ENCODE measurements at regions not wholly inside any gene's neighbourhood (a gene's known extent, or its start where the extent isn't known, plus 50 kb on each side); places are given as distances from the start of the nearest gene placed in this dataset.

DNA sequence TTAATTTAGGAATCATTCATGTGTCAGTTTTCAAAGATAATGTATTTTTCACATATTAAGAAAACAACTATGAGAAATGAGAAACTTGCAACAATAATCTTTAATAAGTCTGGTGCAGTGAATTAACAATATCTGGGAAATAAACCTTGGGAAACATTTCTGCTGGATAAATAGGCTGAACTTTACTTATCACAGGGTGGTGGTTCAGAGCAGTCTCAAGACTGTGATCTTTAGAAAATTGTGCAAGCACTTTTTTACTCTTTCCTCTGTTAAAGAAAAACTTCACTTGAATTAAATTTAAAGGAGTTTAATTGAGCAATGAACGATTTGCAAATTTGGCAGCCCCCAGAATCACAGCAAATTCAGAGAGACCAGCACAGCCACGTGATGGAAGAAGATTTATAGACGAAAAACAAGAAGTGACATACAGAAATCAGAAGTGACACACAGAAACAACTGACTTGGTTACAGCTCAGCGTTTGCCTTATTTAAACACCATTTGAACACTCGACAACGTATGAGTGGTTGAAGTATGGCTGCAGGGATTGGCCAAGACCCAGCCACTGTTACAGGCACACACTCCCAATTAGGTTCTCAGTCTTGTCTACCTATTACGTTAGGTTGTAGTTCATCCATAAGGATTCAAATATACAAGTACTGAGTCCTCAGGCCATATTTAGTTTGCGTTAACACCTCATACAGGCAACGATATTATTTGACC lies 631.9 kb downstream of the SLCO4C1 start:
- no peak overlapping the region for H4K91ac ChIP-seq (replicated peaks; ENCODE audit: insufficient read length, low read length)
- no peak overlapping the region for H2BK5ac ChIP-seq (ENCODE audit: low read depth, low read length)
- no peaks in the 10 kb centered on the region for H3K36me3 ChIP-seq (ENCODE audit: control insufficient read depth in 2 of 4, insufficient read depth in 4 of 4, low read length in 3 of 4)
- no peak overlapping the region for H3K9ac ChIP-seq (replicated peaks in 1 of 4; ENCODE audit: extremely low read depth in 1 of 4, low read depth in 3 of 4, low read length in 3 of 4)
- WGBS, 2 experiments (ENCODE audit: extremely low coverage in 1 of 2, insufficient coverage in 1 of 2, insufficient read length in 1 of 2, insufficient replicate concordance in 2 of 2, low coverage in 1 of 2, low lambda C conversion rate in 2 of 2, missing lambda C conversion rate in 1 of 2): 94% methylated on average over 9 of the region's 9 CpGs; no CpG with 5 or more reads in 1 of the 2 experiments
- H3K4ac ChIP-seq (replicated peaks; ENCODE audit: insufficient read length, low read depth, low read length): no peak overlapping the region
- no peaks in the 10 kb centered on the region for H3K27me3 ChIP-seq (replicated peaks in 1 of 4; ENCODE audit: control insufficient read depth in 3 of 4, extremely low read depth in 1 of 4, insufficient read depth in 3 of 4, low read length in 3 of 4)
- no peak overlapping the region for H3K56ac ChIP-seq (replicated peaks; ENCODE audit: insufficient read length, low read depth, low read length)
- H2BK20ac ChIP-seq (ENCODE audit: low read length): no peak overlapping the region
- H3K79me2 ChIP-seq (ENCODE audit: control insufficient read depth in 1 of 2, insufficient read depth in 2 of 2, low read length in 2 of 2): no peaks in the 10 kb centered on the region
- H4K20me1 ChIP-seq (replicated peaks in 1 of 2; ENCODE audit: control insufficient read depth in 1 of 2, insufficient read depth in 2 of 2, low read length in 2 of 2): no peaks in the 10 kb centered on the region
- H4K8ac ChIP-seq (ENCODE audit: extremely low read depth, insufficient read depth, low read length): no peak overlapping the region
- H3K4me3 ChIP-seq (ENCODE audit: extremely low read depth in 1 of 4, insufficient read depth in 2 of 4, low read depth in 3 of 4, low read length in 4 of 4): no peak overlapping the region
- no peak overlapping the region for H3K27ac ChIP-seq (ENCODE audit: low read depth, low read length)
- no peak overlapping the region for H2BK15ac ChIP-seq (ENCODE audit: low read length)
- no peak overlapping the region for H3K23ac ChIP-seq (ENCODE audit: insufficient read length)
- H3K14ac ChIP-seq (ENCODE audit: insufficient read length): no peak overlapping the region
- POLR2A ChIA-PET (ENCODE audit: partially characterized antibody): no interaction called here
- H2BK120ac ChIP-seq (replicated peaks; ENCODE audit: low read depth, low read length): no peak overlapping the region
- no peak overlapping the region for H3K4me2 ChIP-seq (ENCODE audit: insufficient read depth in 1 of 2, low read depth in 2 of 2, low read length in 2 of 2)
- DNase-seq (ENCODE audit: low read depth in 1 of 2, low spot score in 2 of 2) (no peak), FAIRE-seq (peak; percentile 7)
- H3K18ac ChIP-seq (ENCODE audit: extremely low read depth, low read length): no peak overlapping the region
- no peak overlapping the region for H2AK5ac ChIP-seq (ENCODE audit: low read depth, low read length)
- H2BK12ac ChIP-seq (ENCODE audit: low read depth, low read length): no peak overlapping the region
- TF ChIP-seq, protein P1, sequence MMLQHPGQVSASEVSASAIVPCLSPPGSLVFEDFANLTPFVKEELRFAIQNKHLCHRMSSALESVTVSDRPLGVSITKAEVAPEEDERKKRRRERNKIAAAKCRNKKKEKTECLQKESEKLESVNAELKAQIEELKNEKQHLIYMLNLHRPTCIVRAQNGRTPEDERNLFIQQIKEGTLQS (IDR thresholded peaks at IDR 0.05; ENCODE audit: insufficient read depth, low read depth, low read length): no peak
- TF ChIP-seq RFX5 (IDR thresholded peaks at IDR 0.05; ENCODE audit: borderline replicate concordance, low read depth, low read length) (no peak), CTBP2 (IDR thresholded peaks at IDR 0.05; ENCODE audit: borderline replicate concordance, insufficient read depth, insufficient read length, low read length) (no peak), BCL11A (IDR thresholded peaks at IDR 0.05; ENCODE audit: low read depth in 2 of 2, low read length in 2 of 2) (no peak), ZNF274 (IDR thresholded peaks at IDR 0.05; ENCODE audit: borderline replicate concordance, extremely low read depth, low read length) (no peak), SIX5 (IDR thresholded peaks at IDR 0.05; ENCODE audit: low read depth, low read length) (no peak), HDAC2 (IDR thresholded peaks at IDR 0.05; ENCODE audit: borderline replicate concordance in 1 of 2, low read depth in 2 of 2, low read length in 2 of 2) (no peak), KDM5A (IDR thresholded peaks at IDR 0.05; ENCODE audit: low read length) (no peak)
- TF ChIP-seq, protein P2, sequence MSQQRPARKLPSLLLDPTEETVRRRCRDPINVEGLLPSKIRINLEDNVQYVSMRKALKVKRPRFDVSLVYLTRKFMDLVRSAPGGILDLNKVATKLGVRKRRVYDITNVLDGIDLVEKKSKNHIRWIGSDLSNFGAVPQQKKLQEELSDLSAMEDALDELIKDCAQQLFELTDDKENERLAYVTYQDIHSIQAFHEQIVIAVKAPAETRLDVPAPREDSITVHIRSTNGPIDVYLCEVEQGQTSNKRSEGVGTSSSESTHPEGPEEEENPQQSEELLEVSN (IDR thresholded peaks at IDR 0.05): no peak
- CTCF ChIA-PET (ENCODE audit: partially characterized antibody): no interaction called here
- peak overlapping the region; percentile 66; the same call in 1 of the 2 replicates for H2AFZ ChIP-seq (ENCODE audit: low read length)
- no peaks in the 10 kb centered on the region for H3K23me2 ChIP-seq (ENCODE audit: low read depth, low read length)
- H3K4me1 ChIP-seq (replicated peaks in 1 of 4; ENCODE audit: control insufficient read depth in 3 of 4, insufficient read depth in 4 of 4, low read length in 3 of 4): no peaks in the 10 kb centered on the region
- H3K79me1 ChIP-seq (ENCODE audit: low read depth, low read length): no peaks in the 10 kb centered on the region
- no peaks in the 10 kb centered on the region for H3K9me3 ChIP-seq (ENCODE audit: insufficient read depth in 2 of 2, low read depth in 1 of 2, low read length in 1 of 2)
- H4K5ac ChIP-seq (ENCODE audit: insufficient read length, low read depth, low read length): no peak overlapping the region

Measured in H1 (cell line).